HG03103 (cell line): ENCODE measurements at regions not wholly inside any gene's neighbourhood (a gene's known extent, or its start where the extent isn't known, plus 50 kb on each side); places are given as distances from the start of the nearest gene placed in this dataset.

Source experiments
- ATAC-seq: cut with Tn5 transposase; IDR thresholded peaks from one replicate; pipeline ENCODE4 v1.9.1; 2021; ENCODE audit warnings: low read depth; ENCODE audit not compliant: unreplicated experiment

DNA sequence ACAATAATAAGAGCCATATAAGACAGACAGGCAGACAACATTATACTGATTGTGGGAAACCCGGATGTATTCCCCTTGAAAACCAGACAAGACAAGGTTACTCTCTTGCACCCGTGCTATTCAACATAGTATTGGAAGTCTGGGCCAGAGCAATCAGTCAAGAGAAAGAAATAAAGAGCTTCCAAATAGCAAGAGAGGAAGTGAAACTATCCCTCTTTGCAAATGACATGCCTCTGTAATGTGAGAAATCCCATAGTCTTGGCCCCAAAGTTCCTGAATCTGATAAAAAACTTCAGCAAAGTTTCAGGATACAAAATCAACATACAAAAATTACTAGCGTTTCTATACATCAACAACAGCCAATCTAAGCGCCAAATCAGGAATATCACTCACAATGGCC is 102.1 kb downstream of the DCAF12L2 start:
- ATAC-seq, result no peak

DNA sequence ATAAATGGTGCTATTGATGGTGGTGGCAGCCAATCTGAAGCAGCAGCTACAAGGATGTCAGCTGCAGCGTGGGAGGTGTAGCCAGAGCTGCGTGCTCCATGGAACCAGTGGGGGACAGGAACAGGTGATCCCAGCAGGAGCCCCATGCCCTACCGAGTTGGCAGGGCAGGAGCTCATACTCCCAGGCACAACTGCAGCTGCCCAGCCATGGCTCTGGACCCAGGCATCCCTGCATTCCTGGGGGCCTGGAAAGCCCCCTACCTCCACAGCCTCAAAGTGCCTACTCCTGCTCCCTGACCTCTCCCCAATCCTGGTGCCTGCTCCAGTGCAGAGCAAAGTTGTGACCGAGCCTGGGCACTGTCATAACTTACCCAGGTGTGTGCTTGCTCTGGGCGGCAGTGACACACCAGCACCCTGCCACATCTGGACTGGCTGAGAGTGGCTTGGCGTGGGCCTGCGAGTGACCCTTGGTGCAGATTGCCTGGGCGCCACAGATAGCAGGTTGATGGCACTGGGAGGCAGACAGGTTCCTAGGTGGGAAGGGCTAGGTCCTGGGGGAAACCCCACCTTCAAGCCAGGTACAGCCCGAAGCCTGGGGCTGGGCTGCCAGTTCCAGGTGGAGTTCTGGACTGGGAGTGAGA is 101.1 kb downstream of the DCAF12L2 start:
- no peak for ATAC-seq

DNA sequence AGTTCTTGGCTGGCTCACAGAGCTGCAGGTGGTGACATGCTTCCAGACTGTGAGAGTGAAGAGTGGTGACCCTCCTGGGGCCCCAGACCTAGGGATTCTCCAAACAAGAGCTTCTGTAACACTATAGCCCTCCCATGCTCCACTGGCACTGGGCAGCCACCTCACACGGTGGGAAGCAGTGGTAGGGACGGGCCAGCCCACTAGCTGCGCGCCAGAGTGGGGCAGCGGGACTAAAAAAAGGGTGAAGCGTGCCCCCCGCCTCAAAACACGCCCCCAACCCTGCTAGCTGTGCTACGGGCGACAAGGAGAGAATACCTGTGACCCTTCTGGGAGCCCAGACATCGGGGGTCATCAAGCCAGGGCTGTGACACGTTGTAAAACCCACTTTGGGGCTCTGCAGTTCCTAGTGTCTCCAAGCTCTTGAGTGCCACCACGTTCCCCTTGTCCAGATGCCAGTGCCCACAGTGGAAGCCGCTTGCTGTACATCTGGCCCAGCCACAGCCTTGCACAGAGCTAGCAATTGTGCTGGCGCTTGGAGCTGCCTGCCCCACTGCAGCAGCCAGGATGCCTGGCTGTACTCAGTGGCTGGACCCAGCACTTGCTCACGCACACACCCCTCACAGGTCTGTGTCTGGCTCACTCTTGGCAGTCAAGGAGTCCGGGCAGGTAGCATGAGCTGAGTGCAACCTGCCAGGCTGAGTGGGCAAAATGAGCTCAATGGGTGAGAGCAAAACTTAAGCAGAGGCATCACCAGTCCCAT is 100.0 kb downstream of the DCAF12L2 start:
- ATAC-seq, result no peak
